ENCODE measurements at regions not wholly inside any gene's neighbourhood (a gene's known extent, or its start where the extent isn't known, plus 50 kb on each side); places are given as distances from the start of the nearest gene placed in this dataset.
"Not testable (repeated sequence)": the region's sequence is repeated elsewhere in the genome, so short reads cannot be mapped to it uniquely, and the experiment has no call there.

GRCh38 chr3:110391640-110392395 is 679.8 kb upstream of the NECTIN3 start:
- DNase-seq (ENCODE audit: low spot score) = no peak

- DNase-seq (ENCODE audit: low spot score) = no peak
Measured at GRCh38 chr3:110393941-110394340, 677.7 kb upstream of the NECTIN3 start.

- no peak for DNase-seq (ENCODE audit: low spot score)
Measured at GRCh38 chr3:110397115-110397514, 674.5 kb upstream of the NECTIN3 start.

- DNase-seq (ENCODE audit: low spot score) = no peak
Measured at GRCh38 chr3:110400315-110400714, 671.3 kb upstream of the NECTIN3 start.

GRCh38 chr3:110405830-110406585 is 665.6 kb upstream of the NECTIN3 start:
- no peak for DNase-seq (ENCODE audit: low spot score)

GRCh38 chr3:110413266-110413665 is 658.4 kb upstream of the NECTIN3 start:
- DNase-seq (ENCODE audit: low spot score) = no peak

GRCh38 chr3:110413807-110414748 is 657.5 kb upstream of the NECTIN3 start:
- no peak for DNase-seq (ENCODE audit: low spot score)

- DNase-seq (ENCODE audit: low spot score) = no peak
Measured at GRCh38 chr3:110414855-110415254, 656.8 kb upstream of the NECTIN3 start.

- DNase-seq (ENCODE audit: low spot score) = no peak
Measured at GRCh38 chr3:110419096-110419495, 652.5 kb upstream of the NECTIN3 start.

GRCh38 chr3:110419601-110420000 is 652.0 kb upstream of the NECTIN3 start:
- DNase-seq (ENCODE audit: low spot score) = no peak

- DNase-seq (ENCODE audit: low spot score) = no peak
Measured at GRCh38 chr3:110420158-110420641, 651.4 kb upstream of the NECTIN3 start.

GRCh38 chr3:110423276-110423675 is 648.3 kb upstream of the NECTIN3 start:
- no peak for DNase-seq (ENCODE audit: low spot score)

GRCh38 chr3:110430146-110430545 is 641.5 kb upstream of the NECTIN3 start:
- no peak for DNase-seq (ENCODE audit: low spot score)

- DNase-seq (ENCODE audit: low spot score) = no peak
Measured at GRCh38 chr3:110436209-110436608, 635.4 kb upstream of the NECTIN3 start.

- not testable (repeated sequence) for DNase-seq (ENCODE audit: low spot score)
Measured at GRCh38 chr3:110440066-110440653, 631.5 kb upstream of the NECTIN3 start.

- DNase-seq (ENCODE audit: low spot score) = no peak
Measured at GRCh38 chr3:110454066-110454465, 617.5 kb upstream of the NECTIN3 start.

GRCh38 chr3:110456001-110456400 is 615.6 kb upstream of the NECTIN3 start:
- no peak for DNase-seq (ENCODE audit: low spot score)

GRCh38 chr3:110456438-110457138 is 615.0 kb upstream of the NECTIN3 start:
- DNase-seq (ENCODE audit: low spot score) = no peak

- DNase-seq (ENCODE audit: low spot score) = no peak
Measured at GRCh38 chr3:110457508-110457907, 614.1 kb upstream of the NECTIN3 start.

- DNase-seq (ENCODE audit: low spot score) = no peak
Measured at GRCh38 chr3:110459021-110459420, 612.6 kb upstream of the NECTIN3 start.

- no peak for DNase-seq (ENCODE audit: low spot score)
Measured at GRCh38 chr3:110470310-110470709, 601.3 kb upstream of the NECTIN3 start.
